HG02571 (cell line): ENCODE measurements at regions not wholly inside any gene's neighbourhood (a gene's known extent, or its start where the extent isn't known, plus 50 kb on each side); places are given as distances from the start of the nearest gene placed in this dataset.

Experiments
- ATAC-seq: cut with Tn5 transposase; IDR thresholded peaks from one replicate; pipeline ENCODE4 v1.9.1; 2021; ENCODE audit warnings: mild to moderate bottlenecking, moderate library complexity; ENCODE audit not compliant: unreplicated experiment

DNA sequence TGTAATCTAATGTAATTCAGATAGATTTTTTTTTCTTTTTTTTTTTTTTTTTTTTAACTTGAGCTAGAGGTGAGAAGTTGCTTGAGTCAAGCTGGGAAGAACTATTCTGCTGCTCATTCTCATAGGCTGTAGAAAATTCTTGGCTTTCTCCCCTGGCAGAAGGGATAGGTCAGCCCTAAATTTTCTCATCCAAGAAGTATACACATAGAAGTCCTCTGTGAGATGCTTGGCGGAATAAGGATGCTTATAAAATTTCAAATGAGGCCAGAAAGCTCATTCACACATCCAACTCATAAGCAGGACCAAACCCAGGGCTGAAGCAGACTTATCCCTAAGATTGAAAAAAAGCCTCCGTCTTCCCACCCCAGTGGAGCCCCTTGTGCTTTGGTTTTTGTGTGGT is 572.5 kb downstream of the SQOR start:
- ATAC-seq, result no peak

DNA sequence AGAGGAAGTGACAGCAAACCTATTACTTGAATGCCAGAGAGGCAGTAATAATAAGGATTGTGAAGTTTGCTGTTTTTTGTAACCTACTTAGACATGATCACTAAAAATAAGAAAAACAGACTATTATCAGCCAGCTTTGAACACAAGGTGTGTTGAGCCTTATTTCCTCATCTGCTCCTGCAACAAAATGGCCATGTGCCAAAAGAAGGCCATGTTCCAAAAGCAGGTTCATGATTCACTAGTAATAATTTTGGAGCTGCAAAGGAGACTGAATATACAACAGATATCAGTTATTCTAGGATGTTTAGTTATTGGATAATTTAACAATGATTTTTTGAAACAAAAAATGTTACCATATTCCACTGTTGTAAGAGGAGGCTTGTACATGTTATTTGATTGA is 578.7 kb downstream of the SQOR start:
- no peak for ATAC-seq

DNA sequence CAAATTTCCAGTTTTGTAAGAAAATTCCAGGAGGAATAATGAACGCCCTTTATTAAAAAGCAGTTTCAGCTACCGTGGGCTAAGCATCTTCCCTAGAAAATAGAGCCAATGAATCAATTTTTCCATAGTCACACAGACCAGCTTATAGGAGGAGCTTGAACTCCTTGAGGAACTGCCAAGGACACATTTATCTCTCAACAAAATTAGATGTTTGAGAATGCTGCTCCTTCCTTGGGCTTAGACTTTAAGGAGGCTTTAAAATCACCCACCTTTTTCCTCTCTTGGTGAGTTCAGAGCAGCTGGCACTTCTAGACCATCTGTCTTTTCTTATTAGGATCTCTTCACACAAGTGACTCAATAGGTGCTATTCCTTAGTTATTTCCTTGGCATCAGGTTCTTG is 588.0 kb downstream of the SQOR start:
- ATAC-seq, result no peak

DNA sequence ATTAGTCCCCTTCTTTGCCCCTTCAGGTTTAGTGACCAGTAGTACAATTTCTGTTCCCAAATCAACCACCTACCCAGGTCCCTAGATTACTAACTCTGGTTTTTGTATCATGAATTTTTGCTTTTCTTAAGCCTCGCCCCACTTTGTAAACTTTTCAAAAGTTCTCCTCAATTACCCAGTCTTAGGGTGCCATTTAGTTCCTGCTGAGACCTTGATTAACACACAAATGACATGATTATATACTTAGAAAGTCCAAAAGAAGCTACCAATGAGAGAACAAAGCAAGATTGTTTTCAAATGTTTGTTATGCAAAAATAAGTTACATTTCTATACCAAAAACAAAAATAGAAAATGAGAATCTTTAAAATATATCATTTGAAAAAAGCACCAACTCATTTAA is 594.4 kb downstream of the SQOR start:
- ATAC-seq, result no peak

DNA sequence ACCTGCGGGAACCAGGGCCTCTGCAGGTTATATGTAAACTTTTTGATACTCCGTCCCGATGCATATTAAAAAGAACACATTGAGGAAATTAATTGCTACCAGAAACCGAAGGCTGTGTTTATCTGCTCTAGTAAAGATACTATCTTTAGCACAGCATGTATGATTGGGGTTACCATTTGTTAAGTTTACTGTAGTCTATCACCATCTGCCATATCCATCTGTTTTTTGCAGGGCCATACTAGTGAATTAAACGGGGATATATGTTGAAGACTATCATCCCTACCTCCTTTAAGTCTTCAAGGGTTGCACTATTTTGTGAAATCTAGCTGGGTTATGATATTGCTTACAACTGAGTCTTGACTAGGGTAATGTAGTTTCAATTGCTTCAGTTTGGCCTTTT is 597.0 kb downstream of the SQOR start:
- no peak for ATAC-seq

DNA sequence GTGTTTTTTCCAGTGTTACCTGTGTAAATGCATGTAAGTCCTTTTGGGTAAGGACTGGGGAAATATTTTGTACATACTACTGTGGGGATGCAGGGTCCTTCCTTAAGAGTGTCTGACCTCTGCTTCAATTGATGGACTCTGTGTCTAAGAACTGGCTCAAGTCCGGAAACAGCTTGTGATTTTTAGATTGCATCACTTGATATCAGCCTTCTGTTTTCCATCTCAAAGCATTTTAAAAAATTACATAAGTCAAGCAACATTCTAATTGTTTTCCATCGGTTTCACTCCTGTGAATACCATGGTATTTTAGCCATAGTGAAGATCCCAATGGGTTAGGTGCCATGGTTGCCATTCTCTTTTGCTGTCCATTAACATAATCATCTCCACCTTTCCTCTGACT is 597.6 kb downstream of the SQOR start:
- ATAC-seq, result no peak

DNA sequence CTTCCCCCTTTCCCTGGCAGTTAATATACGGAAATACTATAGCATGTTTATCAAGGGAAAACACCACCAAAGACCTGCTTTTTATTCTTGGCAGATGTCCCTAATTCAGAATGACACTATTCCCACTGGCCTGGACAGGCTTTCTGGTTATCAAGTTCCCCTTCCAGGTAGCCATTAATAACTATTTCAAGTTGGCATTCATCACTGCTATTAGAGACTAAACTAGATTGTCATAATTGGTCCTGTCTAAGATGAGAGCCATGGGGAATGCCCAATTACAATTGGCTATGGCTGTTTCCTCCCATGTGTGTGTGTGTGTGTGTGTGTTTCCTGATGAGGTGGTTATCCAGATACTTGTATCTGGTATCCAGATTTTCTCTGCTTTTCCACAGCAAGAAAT is 608.1 kb downstream of the SQOR start:
- no peak for ATAC-seq

DNA sequence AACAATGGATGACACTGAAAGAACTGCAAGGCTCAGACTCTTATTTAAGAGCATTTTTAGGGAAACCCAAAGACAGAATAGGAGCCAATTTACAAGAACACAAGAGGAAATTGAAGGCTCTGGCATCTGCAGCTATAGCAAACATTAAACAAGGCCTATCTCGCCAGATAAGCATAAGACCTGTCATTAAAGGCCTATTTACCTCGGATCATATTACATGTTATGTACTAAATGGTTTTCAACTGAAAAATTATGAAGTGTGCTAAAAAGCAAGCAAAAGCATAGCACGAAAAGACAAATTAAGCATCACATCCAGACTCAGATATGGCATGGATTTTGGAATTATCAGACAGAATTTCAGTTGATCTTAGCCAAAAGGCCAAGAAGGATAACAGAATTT is 617.1 kb downstream of the SQOR start:
- no peak for ATAC-seq

DNA sequence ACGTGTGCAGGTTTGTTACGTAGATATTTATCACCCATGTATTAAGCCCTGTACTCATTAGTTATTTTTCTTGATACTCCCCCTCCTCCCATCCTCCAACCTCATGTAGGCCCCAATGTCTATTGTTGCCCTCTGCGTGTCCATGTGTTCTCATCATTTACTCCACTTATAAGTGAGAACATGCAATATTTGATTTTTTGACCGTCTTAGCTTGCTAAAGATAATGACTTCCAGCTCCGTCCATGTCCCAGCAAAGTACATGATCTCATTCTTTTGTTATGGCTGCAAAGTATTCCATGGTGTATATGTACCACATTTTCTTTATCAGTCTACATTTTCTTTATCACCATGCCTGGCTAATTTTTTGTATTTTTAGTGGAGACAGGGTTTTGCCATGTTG is 623.2 kb downstream of the SQOR start:
- ATAC-seq, result no peak

DNA sequence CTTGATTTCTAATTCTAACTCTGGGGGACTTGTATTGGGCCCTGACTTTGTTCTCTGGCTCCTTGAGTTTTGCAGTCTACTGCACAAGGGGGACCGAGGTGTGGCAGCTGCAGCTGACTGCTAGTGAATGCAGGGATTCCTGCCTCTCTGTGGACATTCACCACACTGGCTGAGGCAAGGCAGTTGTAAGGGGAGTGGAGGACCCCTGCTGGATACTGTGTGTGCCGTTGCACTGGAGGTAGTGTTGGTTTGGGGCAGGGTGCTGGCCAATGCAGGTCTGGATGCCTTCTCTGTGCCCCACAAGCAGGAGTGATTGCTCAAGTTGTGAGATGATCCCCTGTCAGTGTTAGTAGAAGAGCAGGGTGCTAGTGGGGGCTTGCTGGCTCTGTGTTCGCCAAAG is 626.1 kb downstream of the SQOR start:
- no peak for ATAC-seq

DNA sequence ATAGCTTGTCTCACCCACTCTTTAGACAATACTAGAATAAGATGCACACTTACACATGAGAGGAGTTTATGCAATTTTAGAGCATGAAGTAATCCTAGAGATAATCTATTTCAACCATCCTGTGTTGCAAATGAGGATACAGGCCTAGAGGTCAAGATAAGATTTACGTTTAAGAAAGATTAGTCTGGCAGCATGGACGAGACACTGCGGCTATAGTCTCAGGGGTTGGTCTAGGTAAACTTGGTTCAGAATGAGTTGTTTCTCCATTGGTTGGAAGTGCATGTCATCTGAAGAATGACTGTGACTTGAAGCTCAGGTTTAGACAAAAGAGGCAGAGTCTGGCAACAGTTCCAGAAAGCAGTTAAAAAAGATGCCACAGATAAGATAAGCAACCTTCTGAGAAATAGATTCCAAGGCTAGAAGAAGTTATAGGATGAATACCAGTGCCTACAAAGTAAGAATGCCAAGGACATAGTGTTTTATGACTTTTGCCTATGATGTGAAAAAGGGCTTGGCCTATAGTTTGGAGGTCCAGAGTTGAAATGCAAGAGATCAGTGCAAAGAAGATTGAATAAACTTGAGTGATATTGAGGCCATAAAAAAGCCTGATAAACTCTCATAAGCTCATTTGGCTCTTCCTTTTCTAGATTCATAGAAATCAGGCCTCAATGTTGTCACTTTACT is 631.0 kb downstream of the SQOR start:
- no peak for ATAC-seq

DNA sequence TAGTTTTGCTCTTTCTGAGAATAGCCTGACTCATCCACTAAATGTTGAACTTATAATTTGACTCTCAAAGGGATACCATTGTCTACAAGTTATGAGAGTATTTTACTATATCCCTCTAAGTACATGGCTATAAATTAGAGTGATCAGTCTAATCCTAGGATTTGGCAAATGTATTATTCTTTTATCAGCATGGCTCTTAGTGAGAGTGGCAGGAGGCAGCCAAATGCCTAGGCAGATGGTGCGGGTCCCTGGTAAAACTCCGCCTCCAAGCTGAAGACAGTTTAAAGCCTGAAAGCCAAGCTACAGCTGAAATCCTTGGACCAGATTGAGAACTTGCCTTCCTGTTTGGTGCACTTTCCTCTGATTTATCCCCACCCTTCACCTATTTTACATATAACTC is 631.8 kb downstream of the SQOR start:
- ATAC-seq, result no peak

DNA sequence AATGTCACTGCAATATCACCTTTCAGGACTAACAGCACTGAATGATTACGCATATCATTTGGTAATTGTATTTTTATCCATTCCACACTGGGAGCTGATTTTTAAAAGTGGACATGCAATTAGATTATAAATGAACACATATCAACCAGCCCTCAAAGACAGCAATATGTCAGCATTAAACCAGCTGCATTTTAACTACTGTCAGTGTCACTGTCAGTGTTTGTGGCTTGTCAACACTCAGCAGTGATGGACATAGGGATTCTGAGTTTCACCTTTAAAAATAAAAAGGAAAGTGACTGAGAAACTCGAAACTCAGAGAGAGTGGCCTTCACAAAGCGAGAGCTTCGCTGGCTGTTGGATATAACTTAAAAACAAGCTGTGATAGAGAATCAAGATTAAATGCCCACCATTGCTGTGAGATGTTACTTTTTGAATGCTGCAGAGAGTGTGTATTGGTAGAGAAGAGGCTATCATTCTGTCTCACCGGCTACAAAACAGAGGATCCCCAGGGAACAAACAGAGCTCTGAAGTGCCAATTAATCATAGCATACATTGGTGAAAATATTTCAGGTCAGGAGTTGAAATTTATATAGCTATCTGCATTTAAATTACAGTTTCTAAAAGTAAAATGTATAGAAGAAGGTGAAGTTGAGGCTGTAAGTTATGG is 635.8 kb downstream of the SQOR start:
- no peak for ATAC-seq

DNA sequence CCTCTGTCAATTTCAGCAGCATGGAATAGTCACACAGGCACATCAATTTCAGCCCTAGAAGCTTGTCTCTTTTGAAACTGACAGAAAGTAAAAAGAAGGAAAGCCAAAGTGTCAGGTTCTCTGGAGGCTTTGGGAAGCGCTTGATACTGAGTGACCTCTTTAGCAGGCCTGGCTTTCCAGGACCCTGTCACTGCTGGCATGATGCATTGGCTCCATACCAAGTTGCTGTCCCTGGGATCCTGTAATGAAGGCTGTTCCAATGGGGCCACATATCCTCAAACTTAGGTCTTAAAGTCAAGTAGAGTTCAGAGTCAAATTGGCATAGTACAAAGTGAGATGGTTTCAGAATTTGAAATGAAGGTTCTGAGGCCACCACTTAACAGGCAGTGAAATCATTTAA is 640.9 kb downstream of the SQOR start:
- ATAC-seq, result no peak

DNA sequence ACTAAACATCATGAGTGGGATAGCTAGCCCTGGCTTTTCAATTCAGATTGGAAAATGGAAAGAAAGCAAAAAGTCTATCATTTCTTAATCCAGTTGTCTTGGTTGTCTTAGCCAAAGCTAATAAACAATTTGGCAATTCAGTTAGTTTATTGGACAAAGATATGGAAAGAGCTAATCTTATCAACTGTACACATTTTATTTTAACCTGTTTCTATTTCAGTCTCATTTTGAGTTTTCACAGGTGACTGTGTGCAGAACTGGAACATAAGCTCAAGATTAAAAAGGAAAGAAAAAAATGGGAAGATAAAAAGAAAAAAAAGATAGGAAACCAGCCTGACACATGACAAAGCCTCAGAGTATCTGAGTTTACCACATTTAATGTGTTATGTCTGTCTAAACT is 642.6 kb downstream of the SQOR start:
- ATAC-seq, result no peak

DNA sequence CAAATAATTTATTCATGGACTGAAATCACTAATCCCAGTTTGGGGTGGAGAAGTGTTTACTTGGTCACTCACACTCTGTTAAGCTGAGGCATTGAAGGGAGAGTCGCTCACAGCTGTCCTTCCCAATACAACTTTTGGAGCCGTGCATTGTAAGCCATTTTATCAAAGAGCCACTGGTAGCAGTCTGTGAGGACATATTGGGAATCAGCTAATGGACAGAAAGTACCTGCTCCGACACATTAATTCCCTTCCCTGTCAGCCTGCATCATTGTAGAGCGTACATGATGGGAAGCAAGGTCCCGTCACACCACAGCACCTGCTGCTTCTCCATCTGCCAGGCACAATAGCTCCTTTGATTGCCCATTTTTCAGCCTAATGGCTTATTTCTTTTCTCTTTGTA is 643.2 kb downstream of the SQOR start:
- ATAC-seq, result no peak

DNA sequence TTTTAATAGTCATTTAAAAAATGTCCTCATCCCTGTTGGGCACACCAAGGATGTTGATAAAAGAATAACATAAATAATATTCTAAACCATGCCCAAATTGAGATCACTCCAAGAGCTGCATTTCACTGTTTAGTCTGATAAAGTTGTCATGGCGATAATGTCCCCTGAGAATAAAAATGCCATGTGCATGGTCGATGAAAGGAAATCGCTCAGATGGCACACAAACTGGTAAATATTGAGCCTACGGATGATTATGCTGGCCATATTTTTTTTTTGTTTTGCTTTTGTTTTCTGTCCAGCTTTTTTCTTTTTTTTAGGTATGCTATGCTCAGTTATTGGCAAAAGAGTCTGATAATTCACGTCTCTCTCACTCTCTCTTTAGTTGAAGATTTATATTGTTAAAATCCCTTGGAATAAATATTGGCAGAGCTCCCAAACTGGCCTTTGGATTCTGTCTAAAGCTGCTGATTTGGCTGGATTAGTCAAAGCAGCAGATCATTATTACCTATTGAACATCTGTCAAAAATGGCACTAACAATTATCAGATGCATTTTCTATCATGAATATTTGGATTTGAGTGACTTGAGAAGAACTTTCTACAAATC is 643.8 kb downstream of the SQOR start:
- ATAC-seq, result no peak

DNA sequence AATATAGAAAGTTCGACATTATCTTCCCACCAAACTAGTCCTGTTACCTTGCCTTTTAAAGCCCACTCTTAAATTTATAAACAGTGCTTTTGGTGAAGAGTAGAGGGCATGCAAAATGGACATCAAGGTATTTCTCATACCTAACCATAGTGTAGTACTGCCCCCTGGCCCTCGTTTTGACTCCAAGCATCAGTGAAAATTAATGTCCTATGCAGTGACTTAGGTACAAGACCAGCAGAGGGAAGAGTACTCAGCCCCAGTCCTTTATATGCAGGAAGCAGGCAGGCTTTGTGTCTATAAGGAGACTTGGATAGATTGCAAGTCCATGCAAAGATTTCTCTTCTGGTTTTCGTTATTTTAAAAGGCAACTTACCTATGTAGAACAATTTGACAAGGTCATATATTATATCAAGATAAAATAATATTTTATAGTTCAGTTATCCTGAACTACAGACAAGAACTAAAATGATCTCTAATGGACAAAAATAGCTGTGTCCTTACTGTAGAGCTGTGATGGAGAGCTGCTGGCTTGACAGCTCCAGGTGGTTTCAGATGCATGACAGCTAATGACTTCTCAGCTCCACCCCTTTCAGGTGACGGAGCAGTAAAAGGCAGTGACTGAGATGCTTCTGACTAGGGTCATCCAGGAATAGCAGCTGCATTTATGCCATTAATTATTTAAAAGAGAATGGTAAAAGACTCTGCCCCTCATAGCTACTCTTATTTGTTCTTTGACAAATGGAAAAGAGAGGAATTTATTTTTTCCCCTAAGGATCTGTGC is 646.1 kb downstream of the SQOR start:
- no peak for ATAC-seq

DNA sequence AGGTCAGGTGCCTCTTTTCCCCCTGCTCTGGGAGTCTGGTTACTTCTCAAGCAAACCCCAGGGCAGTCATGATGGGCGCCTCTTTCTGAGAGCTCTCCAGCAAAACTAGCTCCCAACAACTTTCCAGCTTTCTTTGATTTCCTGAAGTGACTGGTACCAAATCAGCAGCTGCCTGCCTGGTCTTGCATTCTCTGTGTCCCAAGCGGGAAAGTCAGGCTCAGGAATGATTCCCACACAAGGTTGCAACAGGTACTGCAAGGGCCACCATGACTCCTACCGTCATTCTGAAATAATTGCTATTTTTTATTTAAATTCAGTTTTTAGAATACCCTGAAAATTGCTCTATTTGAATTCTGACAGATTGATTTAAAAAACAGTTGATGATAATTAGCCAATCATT is 658.7 kb downstream of the SQOR start:
- ATAC-seq, result no peak

DNA sequence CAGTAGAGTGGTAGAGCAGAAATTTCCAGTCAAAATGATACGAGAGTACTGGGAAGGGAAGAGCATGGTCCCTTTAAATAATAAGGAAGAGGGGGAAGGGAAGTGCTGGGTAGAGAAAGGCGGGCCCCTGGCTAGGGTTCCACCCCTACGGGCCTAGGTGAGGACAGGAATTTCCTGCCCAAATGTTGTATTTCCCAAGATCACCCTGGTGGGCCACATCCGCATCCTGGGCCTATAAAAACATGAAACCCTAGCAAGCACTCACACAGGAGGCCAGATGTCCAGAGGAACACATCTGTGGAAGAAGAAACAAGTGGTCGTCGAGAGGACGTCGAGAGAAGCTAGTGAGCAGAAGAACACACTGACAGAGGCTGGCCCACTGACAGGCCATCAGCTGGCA is 661.2 kb downstream of the SQOR start:
- no peak for ATAC-seq

DNA sequence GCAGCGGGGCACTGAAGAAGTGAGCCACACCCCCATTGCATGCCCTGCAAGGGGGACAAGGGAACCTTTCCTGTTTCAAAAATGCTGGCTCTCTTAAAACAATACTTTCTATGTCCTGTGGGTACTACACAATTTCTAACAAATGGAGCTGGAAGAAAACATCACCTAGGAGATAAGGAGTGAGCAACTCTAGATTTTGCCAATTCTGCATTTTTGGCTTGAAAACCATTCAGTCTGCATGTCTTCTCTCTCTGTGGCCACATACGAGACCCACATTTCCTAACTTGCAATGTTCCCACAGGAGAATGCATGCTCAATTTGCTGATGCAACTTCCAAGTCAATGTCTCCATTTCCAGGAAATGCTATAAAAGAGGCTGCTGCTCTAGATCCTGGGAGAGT is 662.0 kb downstream of the SQOR start:
- no peak for ATAC-seq

DNA sequence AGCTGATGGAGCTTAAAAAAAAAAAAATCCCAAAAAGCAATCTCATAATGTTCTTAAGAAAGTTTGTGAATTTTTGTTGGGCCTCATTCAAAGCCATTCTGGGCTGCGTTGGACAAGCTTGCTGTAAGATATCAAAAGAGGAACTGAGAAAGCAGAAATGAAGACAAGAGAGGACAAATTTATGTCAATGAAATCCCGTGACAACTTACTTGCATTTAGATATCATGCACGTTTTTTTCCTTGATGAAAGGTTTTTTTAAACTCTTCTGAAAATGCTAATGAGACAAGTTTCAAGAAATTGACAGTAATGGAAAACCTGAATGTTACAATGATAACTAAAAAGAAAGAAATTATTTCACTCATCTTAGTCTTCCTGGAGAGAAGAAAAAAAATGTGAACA is 662.9 kb downstream of the SQOR start:
- ATAC-seq, result no peak
